HUDEP-2 (cell line): ENCODE measurements at regions not wholly inside any gene's neighbourhood (a gene's known extent, or its start where the extent isn't known, plus 50 kb on each side); places are given as distances from the start of the nearest gene placed in this dataset.

Source experiments
- DNase-seq, 76 experiments: peaks; one replicate each; lab custom pipeline; 2025; ENCODE audit not compliant: unreplicated experiment in 76 of 76; lab: John Stamatoyannopoulos, UW

GRCh38 chr5:54774281-54775170 is 210.9 kb downstream of the ESM1 start:
- peak in 12 of 76 experiments; percentile 0 to 53 (median 15) for DNase-seq

- no peak for DNase-seq
Observed at GRCh38 chr5:54772684-54773083, 212.7 kb downstream of the ESM1 start.

GRCh38 chr5:54772231-54772630 is 213.2 kb downstream of the ESM1 start:
- DNase-seq, result no peak

- no peak for DNase-seq
Observed at GRCh38 chr5:54769746-54770145, 215.6 kb downstream of the ESM1 start.

- no peak for DNase-seq
Observed at GRCh38 chr5:54769072-54769471, 216.3 kb downstream of the ESM1 start.

- peak in 1 of 76 experiments; percentile 5 for DNase-seq
Observed at GRCh38 chr5:54766748-54767147, 218.6 kb downstream of the ESM1 start.

- no peak for DNase-seq
Observed at GRCh38 chr5:54765165-54766028, 220.0 kb downstream of the ESM1 start.

- no peak for DNase-seq
Observed at GRCh38 chr5:54764102-54765090, 221.0 kb downstream of the ESM1 start.

GRCh38 chr5:54761213-54761701 is 224.1 kb downstream of the ESM1 start:
- no peak for DNase-seq

GRCh38 chr5:54760182-54760935 is 225.0 kb downstream of the ESM1 start:
- no peak for DNase-seq

- no peak for DNase-seq
Observed at GRCh38 chr5:54758038-54758437, 227.4 kb downstream of the ESM1 start.

GRCh38 chr5:54757541-54757940 is 227.9 kb downstream of the ESM1 start:
- DNase-seq, result no peak

- no peak for DNase-seq
Observed at GRCh38 chr5:54756796-54757402, 228.5 kb downstream of the ESM1 start.

- no peak for DNase-seq
Observed at GRCh38 chr5:54756301-54756700, 229.1 kb downstream of the ESM1 start.

GRCh38 chr5:54754878-54755277 is 230.5 kb downstream of the ESM1 start:
- no peak for DNase-seq

GRCh38 chr5:54754420-54754819 is 231.0 kb downstream of the ESM1 start:
- no peak for DNase-seq

GRCh38 chr5:54753753-54754152 is 231.6 kb downstream of the ESM1 start:
- no peak for DNase-seq

GRCh38 chr5:54753034-54753433 is 232.4 kb downstream of the ESM1 start:
- no peak for DNase-seq

GRCh38 chr5:54748527-54748926 is 231.0 kb downstream of the SNX18 start:
- no peak for DNase-seq
